ENCODE measurements at regions not wholly inside any gene's neighbourhood (a gene's known extent, or its start where the extent isn't known, plus 50 kb on each side); places are given as distances from the start of the nearest gene placed in this dataset.
"Not testable (repeated sequence)": the region's sequence is repeated elsewhere in the genome, so short reads cannot be mapped to it uniquely, and the experiment has no call there.

- DNase-seq (ENCODE audit: low spot score), result no peak
Observed at GRCh38 chr22:40094485-40094884, 83.2 kb upstream of the TNRC6B start.

GRCh38 chr22:40099887-40100286 lies 77.8 kb upstream of the TNRC6B start:
- not testable (repeated sequence) for DNase-seq (ENCODE audit: low spot score)

GRCh38 chr22:40105755-40106154 lies 72.0 kb upstream of the TNRC6B start:
- DNase-seq (ENCODE audit: low spot score), result no peak

GRCh38 chr22:40107244-40107643 lies 70.5 kb upstream of the TNRC6B start:
- DNase-seq (ENCODE audit: low spot score), result no peak

GRCh38 chr22:40107851-40108378 lies 69.8 kb upstream of the TNRC6B start:
- no peak for DNase-seq (ENCODE audit: low spot score)

- DNase-seq (ENCODE audit: low spot score), result no peak
Observed at GRCh38 chr22:40108396-40108795, 69.3 kb upstream of the TNRC6B start.

GRCh38 chr22:40108926-40109325 lies 68.8 kb upstream of the TNRC6B start:
- not testable (repeated sequence) for DNase-seq (ENCODE audit: low spot score)

GRCh38 chr22:40111451-40111850 lies 66.3 kb upstream of the TNRC6B start:
- no peak for DNase-seq (ENCODE audit: low spot score)

- DNase-seq (ENCODE audit: low spot score), result no peak
Observed at GRCh38 chr22:40112595-40112994, 65.1 kb upstream of the TNRC6B start.

- DNase-seq (ENCODE audit: low spot score), result no peak
Observed at GRCh38 chr22:40113696-40114095, 64.0 kb upstream of the TNRC6B start.

- DNase-seq (ENCODE audit: low spot score), result no peak
Observed at GRCh38 chr22:40114411-40114810, 63.3 kb upstream of the TNRC6B start.

- DNase-seq (ENCODE audit: low spot score), result no peak
Observed at GRCh38 chr22:40116496-40117200, 61.1 kb upstream of the TNRC6B start.

GRCh38 chr22:40118979-40119378 lies 58.7 kb upstream of the TNRC6B start:
- no peak for DNase-seq (ENCODE audit: low spot score)

GRCh38 chr22:40120848-40121247 lies 56.9 kb upstream of the TNRC6B start:
- DNase-seq (ENCODE audit: low spot score), result no peak

GRCh38 chr22:40121461-40121860 lies 56.3 kb upstream of the TNRC6B start:
- no peak for DNase-seq (ENCODE audit: low spot score)

- no peak for DNase-seq (ENCODE audit: low spot score)
Observed at GRCh38 chr22:40122792-40123191, 54.9 kb upstream of the TNRC6B start.

GRCh38 chr22:40123387-40123786 lies 54.3 kb upstream of the TNRC6B start:
- DNase-seq (ENCODE audit: low spot score), result peak; percentile 26

All from SK-N-DZ (cell line).